AG09319 (cell line): ENCODE measurements at regions not wholly inside any gene's neighbourhood (a gene's known extent, or its start where the extent isn't known, plus 50 kb on each side); places are given as distances from the start of the nearest gene placed in this dataset.

Experiments
- DNase-seq: peaks from one replicate; pipeline ENCODE4 v3.0.0-alpha.2; 2010; ENCODE audit warnings: low read depth; ENCODE audit errors: extremely low read depth
- TF ChIP-seq, protein P1 (sequence below): IDR thresholded peaks from 2 replicates; pipeline ENCODE4 v1.5.1; 2011; ENCODE audit warnings: low read depth, mild to moderate bottlenecking, inconsistent platforms, low read length, moderate library complexity

DNA sequence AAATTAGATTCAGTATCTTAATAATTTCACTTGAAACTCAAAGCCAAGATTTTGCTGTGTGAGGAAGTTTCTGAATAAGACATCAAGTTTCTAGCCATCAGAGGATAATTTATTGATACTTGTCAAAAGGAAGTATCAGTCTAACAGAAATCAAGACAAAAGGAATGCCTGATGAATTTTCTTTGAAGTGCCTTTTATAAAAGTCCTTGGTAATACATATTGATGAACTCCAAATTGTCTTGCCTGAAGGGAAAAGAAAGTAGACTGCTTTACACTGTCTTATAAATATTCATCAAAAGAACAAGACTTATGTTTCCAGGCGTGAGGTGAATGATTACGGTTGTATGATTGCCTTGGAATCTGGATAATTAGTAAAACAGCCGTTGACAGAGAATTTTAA lies 986.0 kb upstream of the MAP3K7 start:
- no peak for DNase-seq
- TF ChIP-seq, protein P1, sequence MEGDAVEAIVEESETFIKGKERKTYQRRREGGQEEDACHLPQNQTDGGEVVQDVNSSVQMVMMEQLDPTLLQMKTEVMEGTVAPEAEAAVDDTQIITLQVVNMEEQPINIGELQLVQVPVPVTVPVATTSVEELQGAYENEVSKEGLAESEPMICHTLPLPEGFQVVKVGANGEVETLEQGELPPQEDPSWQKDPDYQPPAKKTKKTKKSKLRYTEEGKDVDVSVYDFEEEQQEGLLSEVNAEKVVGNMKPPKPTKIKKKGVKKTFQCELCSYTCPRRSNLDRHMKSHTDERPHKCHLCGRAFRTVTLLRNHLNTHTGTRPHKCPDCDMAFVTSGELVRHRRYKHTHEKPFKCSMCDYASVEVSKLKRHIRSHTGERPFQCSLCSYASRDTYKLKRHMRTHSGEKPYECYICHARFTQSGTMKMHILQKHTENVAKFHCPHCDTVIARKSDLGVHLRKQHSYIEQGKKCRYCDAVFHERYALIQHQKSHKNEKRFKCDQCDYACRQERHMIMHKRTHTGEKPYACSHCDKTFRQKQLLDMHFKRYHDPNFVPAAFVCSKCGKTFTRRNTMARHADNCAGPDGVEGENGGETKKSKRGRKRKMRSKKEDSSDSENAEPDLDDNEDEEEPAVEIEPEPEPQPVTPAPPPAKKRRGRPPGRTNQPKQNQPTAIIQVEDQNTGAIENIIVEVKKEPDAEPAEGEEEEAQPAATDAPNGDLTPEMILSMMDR: no peak

- TF ChIP-seq, protein P1: no peak
Measured at GRCh38 chr6:91569071-91569470, 982.2 kb upstream of the MAP3K7 start.

DNA sequence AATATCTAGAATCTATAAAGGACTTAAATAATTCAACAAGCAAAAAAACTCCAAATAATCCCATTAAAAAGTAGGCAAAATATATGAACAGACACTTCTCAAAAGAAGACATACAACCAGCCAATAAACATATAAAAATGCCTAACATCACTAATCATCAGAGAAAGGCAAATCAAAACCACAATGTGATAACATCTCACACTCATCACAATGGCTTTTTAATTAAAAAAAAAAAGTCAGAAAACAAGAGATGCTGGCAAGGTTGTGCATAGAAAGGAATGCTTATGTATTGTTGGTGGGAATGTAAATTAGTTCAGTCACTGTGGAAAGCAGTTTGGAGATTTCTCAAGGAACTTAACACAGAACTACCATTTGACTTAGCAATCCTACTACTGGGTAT lies 979.6 kb upstream of the MAP3K7 start:
- TF ChIP-seq, protein P1: no peak
- no peak for DNase-seq

More at GRCh38 chr6:91569071-91569470, 982.2 kb upstream of the MAP3K7 start:
- no peak for DNase-seq

DNA sequence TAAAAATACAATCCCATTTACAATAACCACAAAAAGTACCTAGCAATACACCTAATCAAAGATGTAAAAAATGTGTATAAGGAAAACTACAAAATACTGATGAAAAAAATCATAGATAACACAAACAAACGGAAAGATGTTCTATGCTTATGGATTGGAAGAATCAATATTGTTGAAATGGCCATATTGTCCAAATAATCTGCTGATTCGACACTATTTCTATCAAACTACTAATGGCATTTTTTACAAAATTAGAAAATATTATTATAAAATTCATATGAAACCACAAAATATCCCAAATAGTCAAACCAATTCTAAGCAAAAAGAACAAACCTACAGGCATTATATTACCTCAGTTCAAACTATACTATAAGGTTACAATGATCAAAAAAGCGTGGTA lies 978.3 kb upstream of the MAP3K7 start:
- TF ChIP-seq, protein P1: no peak
- DNase-seq: no peak

GRCh38 chr6:91562955-91563354 lies 976.1 kb upstream of the MAP3K7 start:
- TF ChIP-seq, protein P1: no peak
- DNase-seq: no peak

GRCh38 chr6:91560409-91560808 lies 973.5 kb upstream of the MAP3K7 start:
- TF ChIP-seq, protein P1: no peak
- no peak for DNase-seq

DNA sequence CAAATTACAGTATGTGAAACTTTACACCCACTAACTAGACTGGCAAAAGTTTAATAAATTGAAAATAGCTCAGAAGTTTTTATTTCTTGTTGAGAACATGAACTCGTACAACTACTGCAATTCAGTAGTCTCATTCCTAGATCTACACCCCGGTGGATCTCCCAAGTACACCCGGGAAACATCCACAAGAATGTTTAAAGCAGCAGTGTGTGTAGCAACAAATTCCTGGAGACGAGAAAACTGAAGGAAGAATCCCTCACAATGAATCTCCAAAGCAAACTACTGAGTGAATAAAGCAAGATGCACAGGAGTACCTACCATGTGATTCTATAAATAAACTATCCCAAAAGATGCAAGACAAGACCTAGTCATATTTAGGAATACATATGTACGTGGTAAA lies 954.0 kb upstream of the MAP3K7 start:
- DNase-seq: no peak
- TF ChIP-seq, protein P1: no peak
